H9 (cell line): ENCODE measurements at regions not wholly inside any gene's neighbourhood (a gene's known extent, or its start where the extent isn't known, plus 50 kb on each side); places are given as distances from the start of the nearest gene placed in this dataset.

ENCODE experiments used
- DNase-seq: peaks from one replicate; pipeline ENCODE4 v3.0.0-alpha.2; 2017
- H2AFZ ChIP-seq: one replicate; pipeline ENCODE4 v1.6.1; 2013; ENCODE audit warnings: mild to moderate bottlenecking, low read length, control low read depth, moderate library complexity
- H2AK5ac ChIP-seq: 2 replicates; pipeline ENCODE4 v1.6.1; 2013; ENCODE audit warnings: low read length, control low read depth, mixed read lengths; ENCODE audit not compliant: insufficient read length
- H2BK120ac ChIP-seq: one replicate; pipeline ENCODE4 v1.6.1; 2013; ENCODE audit warnings: low read depth, mild to moderate bottlenecking, low read length, control low read depth, inconsistent platforms; ENCODE audit not compliant: poor library complexity, severe bottlenecking
- H2BK12ac ChIP-seq: 2 replicates; pipeline ENCODE4 v1.6.1; 2013; ENCODE audit warnings: low read length, control low read depth, mixed read lengths, low read depth; ENCODE audit not compliant: insufficient read length
- H2BK15ac ChIP-seq: 2 replicates; pipeline ENCODE4 v1.6.1; 2013; ENCODE audit warnings: low read depth, low read length, control low read depth
- H2BK20ac ChIP-seq: one replicate; pipeline ENCODE4 v1.6.1; 2013; ENCODE audit warnings: low read depth, mild to moderate bottlenecking, low read length, control low read depth, inconsistent platforms; ENCODE audit not compliant: poor library complexity, severe bottlenecking
- H2BK5ac ChIP-seq: 2 replicates; pipeline ENCODE4 v1.6.1; 2013; ENCODE audit warnings: low read length, control low read depth, mixed read lengths; ENCODE audit not compliant: insufficient read length
- H3K14ac ChIP-seq: 2 replicates; pipeline ENCODE4 v1.6.1; 2013; ENCODE audit warnings: low read length, control low read depth; ENCODE audit not compliant: insufficient read depth
- H3K18ac ChIP-seq: 2 replicates; pipeline ENCODE4 v1.6.1; 2013; ENCODE audit warnings: low read depth, mild to moderate bottlenecking, mixed read lengths, low read length, control low read depth; ENCODE audit not compliant: insufficient read length
- H3K23ac ChIP-seq: 2 replicates; pipeline ENCODE4 v1.6.1; 2013; ENCODE audit warnings: low read length, control low read depth, mixed read lengths, low read depth; ENCODE audit not compliant: insufficient read length
- H3K23me2 ChIP-seq: 2 replicates; pipeline ENCODE4 v1.6.1; 2013; ENCODE audit warnings: low read depth, mild to moderate bottlenecking, mixed read lengths, low read length, control low read depth; ENCODE audit not compliant: insufficient read length, poor library complexity, severe bottlenecking
- H3K27ac ChIP-seq: 2 replicates; pipeline ENCODE4 v1.5.1; 2013; ENCODE audit warnings: low read length, control low read depth, mixed read lengths, low read depth; ENCODE audit not compliant: insufficient read length
- H3K27me3 ChIP-seq: 2 replicates; pipeline ENCODE4 v1.6.1; 2013; ENCODE audit warnings: low read length, control low read depth, inconsistent platforms; ENCODE audit not compliant: insufficient read depth
- H3K4ac ChIP-seq: 2 replicates; pipeline ENCODE4 v1.6.1; 2013; ENCODE audit warnings: low read depth, mild to moderate bottlenecking, control low read depth, inconsistent platforms, low read length, moderate library complexity
- H3K4me1 ChIP-seq: 2 replicates; pipeline ENCODE4 v1.6.1; 2013; ENCODE audit warnings: low read length, control low read depth, inconsistent platforms; ENCODE audit not compliant: insufficient read depth
- H3K4me2 ChIP-seq: 2 replicates; pipeline ENCODE4 v1.6.1; 2013; ENCODE audit warnings: low read length, control low read depth, mixed read lengths; ENCODE audit not compliant: insufficient read length, insufficient read depth
- H3K56ac ChIP-seq: 2 replicates; pipeline ENCODE4 v1.6.1; 2013; ENCODE audit warnings: low read depth, mild to moderate bottlenecking, mixed read lengths, low read length, control low read depth; ENCODE audit not compliant: insufficient read length
- H3K79me1 ChIP-seq: 2 replicates; pipeline ENCODE4 v1.6.1; 2013; ENCODE audit warnings: low read depth, mild to moderate bottlenecking, moderate library complexity, low read length, control low read depth, inconsistent platforms; ENCODE audit not compliant: insufficient read depth, poor library complexity, severe bottlenecking
- H3K79me2 ChIP-seq: 2 replicates; pipeline ENCODE4 v1.6.1; 2013; ENCODE audit warnings: low read length, control low read depth, inconsistent platforms; ENCODE audit not compliant: insufficient read depth
- H3K9ac ChIP-seq: 2 replicates; pipeline ENCODE4 v1.6.1; 2013; ENCODE audit warnings: low read length, control low read depth, mixed read lengths; ENCODE audit not compliant: insufficient read length; ENCODE audit errors: extremely low read depth
- H3K9me3 ChIP-seq: one replicate; pipeline ENCODE4 v1.6.1; 2013; ENCODE audit warnings: low read depth, low read length, inconsistent platforms; ENCODE audit not compliant: control insufficient read depth
- H3T11ph ChIP-seq: one replicate; pipeline ENCODE4 v1.6.1; 2013; ENCODE audit warnings: mild to moderate bottlenecking, low read length, control low read depth, inconsistent platforms
- H4K20me1 ChIP-seq: one replicate; pipeline ENCODE4 v1.6.1; 2013; ENCODE audit not compliant: control insufficient read depth, insufficient read length, insufficient read depth
- H4K5ac ChIP-seq: 2 replicates; pipeline ENCODE4 v1.6.1; 2013; ENCODE audit warnings: low read depth, mild to moderate bottlenecking, mixed read lengths, low read length, control low read depth; ENCODE audit not compliant: insufficient read length
- H4K8ac ChIP-seq: replicated peaks from 2 replicates; pipeline ENCODE4 v1.6.1; 2013; ENCODE audit warnings: low read length, control low read depth, mixed read lengths, low read depth; ENCODE audit not compliant: insufficient read length
- H4K91ac ChIP-seq: 2 replicates; pipeline ENCODE4 v1.6.1; 2013; ENCODE audit warnings: low read depth, mild to moderate bottlenecking, moderate library complexity, mixed read lengths, low read length, control low read depth; ENCODE audit not compliant: insufficient read length
- H3K27ac Mint-ChIP-seq, 3 experiments: 2 replicates in 2 of 3; 3 replicates in 1 of 3; pipeline ENCODE4 v1.8.0; 2020 to 2021; ENCODE audit warnings: mixed read lengths in 3 of 3, mild to moderate bottlenecking in 1 of 3, moderate library complexity in 1 of 3
- H3K27me3 Mint-ChIP-seq: 2 replicates; pipeline ENCODE4 v1.8.0; 2021; ENCODE audit warnings: low read depth, mild to moderate bottlenecking, moderate library complexity, mixed read lengths
- H3K36me3 Mint-ChIP-seq, 3 experiments: 2 replicates in 2 of 3; 3 replicates in 1 of 3; pipeline ENCODE4 v1.8.0; 2020 to 2021; ENCODE audit warnings: low read depth in 3 of 3, mixed read lengths in 3 of 3; ENCODE audit not compliant: insufficient read depth in 1 of 3
- H3K4me1 Mint-ChIP-seq, 2 experiments: 2 replicates each; pipeline ENCODE4 v1.8.0; 2020; ENCODE audit warnings: mixed read lengths in 2 of 2
- H3K4me3 Mint-ChIP-seq, 2 experiments: 2 replicates in 1 of 2; 3 replicates in 1 of 2; pipeline ENCODE4 v1.8.0; 2020 to 2021; ENCODE audit warnings: mild to moderate bottlenecking in 2 of 2, mixed read lengths in 2 of 2, moderate library complexity in 1 of 2
- H3K9me3 Mint-ChIP-seq, 2 experiments: 2 replicates in 1 of 2; 3 replicates in 1 of 2; pipeline ENCODE4 v1.8.0; 2020; ENCODE audit warnings: mild to moderate bottlenecking in 2 of 2, mixed read lengths in 2 of 2, moderate library complexity in 1 of 2
- CTCF ChIP-seq: fragments of 200-600 bp; sonication (generic); conservative IDR thresholded peaks from 3 replicates; pipeline ENCODE4 v1.8.0; 2021; ENCODE audit warnings: antibody characterized with exemption, mild to moderate bottlenecking
- WGBS: extraction: QIAGEN DNeasy Blood & Tissue Kit; methylation state at CpG from one replicate; pipeline ENCODE4 v1.1.7; 2013; ENCODE audit warnings: missing lambda C conversion rate, low lambda C conversion rate, mixed read lengths; ENCODE audit not compliant: insufficient read length; ENCODE audit errors: extremely low coverage; 5-methylcytosine and 5-hydroxymethylcytosine counted together

GRCh38 chr2:97355887-97356286 is 233.8 kb downstream of the ANKRD36B start:
- no peaks in the 10 kb centered on the region for H3K79me2 ChIP-seq
- H3K9me3 Mint-ChIP-seq, result peaks cover 0 to 9% of the 10 kb centered on the region in 2 experiments; a peak in 4 of 5 replicates
- no peaks in the 10 kb centered on the region for H3K23me2 ChIP-seq
- no peaks in the 10 kb centered on the region for H3K9me3 ChIP-seq
- peaks cover 0 to 9% (median 0%) of the 10 kb centered on the region in 3 experiments; a peak in 2 of 7 replicates for H3K36me3 Mint-ChIP-seq
- H3K27ac ChIP-seq, result no peak overlapping the region
- no peak overlapping the region for H2AFZ ChIP-seq
- no peak overlapping the region for H2BK5ac ChIP-seq
- H3K27me3 ChIP-seq, result no peaks in the 10 kb centered on the region
- H3K27ac Mint-ChIP-seq, result no peak overlapping the region
- no peak overlapping the region for H4K91ac ChIP-seq
- no peak overlapping the region for H3K4me3 Mint-ChIP-seq
- H3K23ac ChIP-seq, result no peak overlapping the region
- no peaks in the 10 kb centered on the region for H4K20me1 ChIP-seq
- peak; percentile 51 for DNase-seq
- no peak overlapping the region for H3T11ph ChIP-seq
- no peak overlapping the region for H2BK120ac ChIP-seq
- H2BK12ac ChIP-seq, result no peak overlapping the region
- no peak overlapping the region for H3K4ac ChIP-seq
- no CpG with 5 or more reads among the region's 4 CpGs for WGBS
- H3K4me1 ChIP-seq, result no peaks in the 10 kb centered on the region; the same call in 1 of the 2 replicates
- H3K56ac ChIP-seq, result no peak overlapping the region
- H3K4me1 Mint-ChIP-seq, result peaks cover 5% of the 10 kb centered on the region in 2 experiments
- H4K5ac ChIP-seq, result no peak overlapping the region
- H3K4me2 ChIP-seq, result no peak overlapping the region
- no peak overlapping the region for H3K9ac ChIP-seq
- peak; percentile 54; the same call in 2 of the 3 replicates for TF ChIP-seq CTCF
- peaks cover 10% of the 10 kb centered on the region for H3K27me3 Mint-ChIP-seq
- H3K14ac ChIP-seq, result no peak overlapping the region
- no peak overlapping the region for H2BK20ac ChIP-seq
- no peak overlapping the region for H3K18ac ChIP-seq
- H4K8ac ChIP-seq, result no peak overlapping the region
- H3K79me1 ChIP-seq, result no peaks in the 10 kb centered on the region
- H2AK5ac ChIP-seq, result no peak overlapping the region
- no peak overlapping the region for H2BK15ac ChIP-seq
